KG1 (cell line): ENCODE measurements at regions not wholly inside any gene's neighbourhood (a gene's known extent, or its start where the extent isn't known, plus 50 kb on each side); places are given as distances from the start of the nearest gene placed in this dataset.
"Not testable (repeated sequence)": the region's sequence is repeated elsewhere in the genome, so short reads cannot be mapped to it uniquely, and the experiment has no call there.

Experiments used
- DNase-seq: peaks from one replicate; lab custom pipeline; 2025; lab: John Stamatoyannopoulos, UW

GRCh38 chr1:191504999-191505398, 653.3 kb upstream of the RGS18 start:
- DNase-seq = no peak

GRCh38 chr1:191508239-191508638, 650.0 kb upstream of the RGS18 start:
- DNase-seq = no peak

GRCh38 chr1:191511480-191511879, 646.8 kb upstream of the RGS18 start:
- not testable (repeated sequence) for DNase-seq

GRCh38 chr1:191517826-191518225, 640.4 kb upstream of the RGS18 start:
- DNase-seq = no peak

- DNase-seq = no peak
Measured at GRCh38 chr1:191519519-191519918, 638.7 kb upstream of the RGS18 start.

GRCh38 chr1:191520345-191520744, 637.9 kb upstream of the RGS18 start:
- no peak for DNase-seq

GRCh38 chr1:191525944-191526343, 632.3 kb upstream of the RGS18 start:
- DNase-seq = not testable (repeated sequence)

GRCh38 chr1:191528275-191528674, 630.0 kb upstream of the RGS18 start:
- DNase-seq = no peak

- DNase-seq = no peak
Measured at GRCh38 chr1:191530928-191531327, 627.3 kb upstream of the RGS18 start.

GRCh38 chr1:191533254-191533653, 625.0 kb upstream of the RGS18 start:
- no peak for DNase-seq

- no peak for DNase-seq
Measured at GRCh38 chr1:191536791-191537429, 621.4 kb upstream of the RGS18 start.

- DNase-seq = no peak
Measured at GRCh38 chr1:191541758-191542157, 616.5 kb upstream of the RGS18 start.

GRCh38 chr1:191542444-191542843, 615.8 kb upstream of the RGS18 start:
- DNase-seq = no peak

GRCh38 chr1:191546803-191547202, 611.5 kb upstream of the RGS18 start:
- no peak for DNase-seq

- no peak for DNase-seq
Measured at GRCh38 chr1:191551019-191551418, 607.2 kb upstream of the RGS18 start.

- no peak for DNase-seq
Measured at GRCh38 chr1:191558379-191558778, 599.9 kb upstream of the RGS18 start.

- no peak for DNase-seq
Measured at GRCh38 chr1:191561276-191561675, 597.0 kb upstream of the RGS18 start.

GRCh38 chr1:191564275-191564674, 594.0 kb upstream of the RGS18 start:
- no peak for DNase-seq

- no peak for DNase-seq
Measured at GRCh38 chr1:191572479-191572878, 585.8 kb upstream of the RGS18 start.

- no peak for DNase-seq
Measured at GRCh38 chr1:191575180-191575579, 583.1 kb upstream of the RGS18 start.

GRCh38 chr1:191575746-191576145, 582.5 kb upstream of the RGS18 start:
- DNase-seq = no peak

GRCh38 chr1:191577213-191577612, 581.0 kb upstream of the RGS18 start:
- no peak for DNase-seq

GRCh38 chr1:191578281-191578680, 580.0 kb upstream of the RGS18 start:
- DNase-seq = no peak

GRCh38 chr1:191579019-191579418, 579.2 kb upstream of the RGS18 start:
- DNase-seq = no peak

- no peak for DNase-seq
Measured at GRCh38 chr1:191582169-191582568, 576.1 kb upstream of the RGS18 start.
